GM10248 (cell line): ENCODE measurements at regions not wholly inside any gene's neighbourhood (a gene's known extent, or its start where the extent isn't known, plus 50 kb on each side); places are given as distances from the start of the nearest gene placed in this dataset.

ENCODE experiments used
- CTCF ChIA-PET: fragments of 300-600 bp; sonication (Branson Sonifier 250); formaldehyde crosslinking; extraction: SDS; loops from one replicate; lab custom pipeline; 2021; ENCODE audit warnings: antibody characterized with exemption; lab: Yijun Ruan, JAX
- POLR2A ChIA-PET: fragments of 350-650 bp; sonication (Branson Sonifier 250); formaldehyde crosslinking; extraction: SDS; loops from one replicate; lab custom pipeline; 2020; ENCODE audit warnings: antibody characterized with exemption; lab: Yijun Ruan, JAX
- DNase-seq: peaks from one replicate; pipeline ENCODE4 v3.0.0; 2012; ENCODE audit errors: extremely low spot score
- TF ChIP-seq, protein P1 (sequence below): IDR thresholded peaks from 2 replicates; pipeline ENCODE4 v1.5.1; 2012; ENCODE audit warnings: mild to moderate bottlenecking, low read depth; ENCODE audit errors: extremely low read depth, missing control alignments, control extremely low read depth

- CTCF ChIA-PET, result no interaction called here
- POLR2A ChIA-PET, result no interaction called here
- DNase-seq, result no peak
- TF ChIP-seq, protein P1, sequence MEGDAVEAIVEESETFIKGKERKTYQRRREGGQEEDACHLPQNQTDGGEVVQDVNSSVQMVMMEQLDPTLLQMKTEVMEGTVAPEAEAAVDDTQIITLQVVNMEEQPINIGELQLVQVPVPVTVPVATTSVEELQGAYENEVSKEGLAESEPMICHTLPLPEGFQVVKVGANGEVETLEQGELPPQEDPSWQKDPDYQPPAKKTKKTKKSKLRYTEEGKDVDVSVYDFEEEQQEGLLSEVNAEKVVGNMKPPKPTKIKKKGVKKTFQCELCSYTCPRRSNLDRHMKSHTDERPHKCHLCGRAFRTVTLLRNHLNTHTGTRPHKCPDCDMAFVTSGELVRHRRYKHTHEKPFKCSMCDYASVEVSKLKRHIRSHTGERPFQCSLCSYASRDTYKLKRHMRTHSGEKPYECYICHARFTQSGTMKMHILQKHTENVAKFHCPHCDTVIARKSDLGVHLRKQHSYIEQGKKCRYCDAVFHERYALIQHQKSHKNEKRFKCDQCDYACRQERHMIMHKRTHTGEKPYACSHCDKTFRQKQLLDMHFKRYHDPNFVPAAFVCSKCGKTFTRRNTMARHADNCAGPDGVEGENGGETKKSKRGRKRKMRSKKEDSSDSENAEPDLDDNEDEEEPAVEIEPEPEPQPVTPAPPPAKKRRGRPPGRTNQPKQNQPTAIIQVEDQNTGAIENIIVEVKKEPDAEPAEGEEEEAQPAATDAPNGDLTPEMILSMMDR, result no peak
Observed at GRCh38 chr18:37669991-37670534, 104.5 kb upstream of the CELF4 start.

DNA sequence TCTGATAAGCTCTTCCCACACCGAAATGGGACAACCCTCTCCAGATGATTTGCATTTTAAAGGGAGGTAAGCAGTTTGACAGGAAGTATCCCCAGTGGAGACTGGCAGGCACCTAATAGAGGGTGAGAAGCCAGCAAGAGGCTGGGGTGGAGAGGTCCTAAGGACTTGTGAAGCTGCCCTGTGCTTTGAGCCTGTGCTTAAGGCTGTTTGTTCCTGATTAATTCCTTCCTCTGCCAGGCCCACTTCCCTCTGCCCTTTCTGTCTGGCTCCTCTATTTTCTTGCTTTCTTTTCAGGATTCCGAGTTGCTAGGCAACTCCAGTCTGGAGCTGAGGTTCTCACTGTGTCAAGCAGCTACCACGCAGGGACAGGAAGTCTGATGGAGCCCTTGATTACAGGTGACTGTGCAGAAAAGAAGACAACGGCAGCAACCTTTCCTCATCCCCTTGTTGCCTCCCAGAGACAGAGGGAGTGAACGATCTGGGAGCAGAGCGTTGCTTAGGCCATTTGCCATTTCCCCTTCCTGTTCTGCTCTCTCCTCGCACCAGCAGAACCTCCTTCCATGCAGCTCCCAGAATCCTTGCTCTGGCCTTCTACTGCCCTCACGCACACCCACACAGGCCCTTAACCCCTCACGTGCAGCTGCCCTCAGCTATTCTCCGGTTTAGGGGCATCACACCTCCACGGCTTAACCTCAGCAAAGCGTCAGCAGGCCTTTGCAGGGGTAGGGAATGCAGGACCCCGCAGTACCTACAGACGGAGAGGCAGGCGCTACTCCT lies 103.6 kb upstream of the CELF4 start:
- no peak for DNase-seq
- TF ChIP-seq, protein P1, result no peak
- ChIA-PET CTCF (no interaction called here), POLR2A (no interaction called here)

DNA sequence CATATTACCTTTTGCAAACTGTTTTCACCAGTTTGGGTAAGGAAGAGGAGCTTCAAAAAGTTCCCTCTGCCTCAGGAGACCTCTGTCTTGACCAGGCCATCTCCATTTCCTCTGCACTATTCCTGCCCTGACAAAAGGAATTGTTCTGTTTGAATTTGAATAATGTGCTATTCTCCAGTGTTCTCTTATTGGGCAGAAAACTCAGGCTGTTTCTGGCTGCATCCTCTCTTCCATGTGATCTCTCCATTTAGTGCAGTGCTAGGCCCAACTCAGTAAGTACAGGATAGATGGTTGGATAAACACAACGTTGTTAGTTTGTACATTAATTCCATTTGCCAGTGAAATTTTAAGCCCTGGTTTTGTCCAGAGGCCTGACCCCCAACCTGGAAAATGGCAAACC lies 102.2 kb upstream of the CELF4 start:
- CTCF ChIA-PET, result no interaction called here
- POLR2A ChIA-PET, result no interaction called here
- TF ChIP-seq, protein P1, result no peak
- no peak for DNase-seq

DNA sequence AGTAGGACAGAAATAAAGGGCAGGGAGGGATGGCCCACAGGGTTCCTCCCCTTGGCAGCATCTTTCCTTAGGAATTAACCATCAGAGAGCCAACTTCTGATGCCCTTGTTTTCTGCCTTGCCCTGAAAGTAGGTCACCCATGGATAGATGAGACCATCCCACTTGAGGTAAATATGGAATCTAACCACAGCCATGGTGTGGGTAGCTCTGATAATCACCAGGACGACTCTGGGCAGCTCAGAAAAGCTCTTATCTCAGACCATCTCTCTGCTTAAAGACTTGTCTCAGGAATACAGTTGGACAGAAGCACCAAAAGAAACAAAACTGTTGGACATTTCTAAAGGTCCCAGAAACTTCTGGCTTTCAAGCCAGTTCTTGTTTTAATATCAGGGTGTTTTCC lies 101.4 kb upstream of the CELF4 start:
- no peak for DNase-seq
- POLR2A ChIA-PET, result no interaction called here
- TF ChIP-seq, protein P1, result no peak
- CTCF ChIA-PET, result no interaction called here

- ChIA-PET POLR2A (no interaction called here), CTCF (no interaction called here)
- TF ChIP-seq, protein P1, result no peak
- DNase-seq, result no peak
Observed at GRCh38 chr18:37666451-37666850, 100.9 kb upstream of the CELF4 start.

DNA sequence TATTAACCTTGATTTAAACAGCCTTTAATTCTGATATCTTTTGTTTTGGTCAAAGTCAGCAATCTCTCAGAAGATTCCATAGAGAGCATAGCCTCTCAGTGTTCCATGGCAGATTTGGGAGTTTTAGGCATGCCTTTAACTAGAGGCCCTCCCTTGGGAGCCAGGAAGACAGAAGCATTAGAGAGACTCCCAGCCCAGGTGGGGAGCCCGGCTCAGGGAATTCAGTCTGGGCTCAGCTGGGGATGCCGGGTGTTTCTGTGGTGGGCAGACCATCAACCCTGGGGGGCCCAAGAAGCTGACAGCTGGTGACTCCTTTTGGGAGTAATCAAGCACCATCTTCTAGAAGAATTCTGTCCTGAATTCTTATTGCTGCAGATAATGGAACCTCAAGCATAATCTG lies 99.7 kb upstream of the CELF4 start:
- TF ChIP-seq, protein P1, result no peak
- POLR2A ChIA-PET, result no interaction called here
- no peak for DNase-seq
- CTCF ChIA-PET, result no interaction called here

DNA sequence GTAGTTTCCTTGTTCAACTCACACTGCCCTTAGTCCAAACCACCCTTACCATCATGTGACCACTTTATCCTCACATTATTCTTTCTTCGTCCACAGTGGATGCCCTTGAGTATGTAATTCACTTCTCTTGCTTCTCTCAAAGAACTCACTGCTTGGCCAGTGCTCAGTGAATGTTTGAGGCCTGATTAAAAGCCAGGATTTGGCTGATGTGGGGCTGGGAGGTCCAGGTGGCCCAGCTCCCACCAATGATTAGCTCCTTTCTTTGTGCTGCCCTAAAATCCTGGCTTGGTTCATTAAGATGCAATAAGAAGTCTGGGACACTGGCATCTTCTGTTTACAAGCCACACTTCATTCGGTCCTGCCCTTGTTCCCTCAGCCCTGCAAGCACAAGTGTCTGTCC lies 97.8 kb upstream of the CELF4 start:
- POLR2A ChIA-PET, result no interaction called here
- CTCF ChIA-PET, result interaction anchor here (1.1 to 1.6 kb wide), 2 partner anchors 14 to 16 kb away, joined by 3 read pairs; no protein-coding TSS in a partner anchor
- no peak for DNase-seq
- TF ChIP-seq, protein P1, result no peak
